ENCODE measurements at regions not wholly inside any gene's neighbourhood (a gene's known extent, or its start where the extent isn't known, plus 50 kb on each side); places are given as distances from the start of the nearest gene placed in this dataset.

DNA sequence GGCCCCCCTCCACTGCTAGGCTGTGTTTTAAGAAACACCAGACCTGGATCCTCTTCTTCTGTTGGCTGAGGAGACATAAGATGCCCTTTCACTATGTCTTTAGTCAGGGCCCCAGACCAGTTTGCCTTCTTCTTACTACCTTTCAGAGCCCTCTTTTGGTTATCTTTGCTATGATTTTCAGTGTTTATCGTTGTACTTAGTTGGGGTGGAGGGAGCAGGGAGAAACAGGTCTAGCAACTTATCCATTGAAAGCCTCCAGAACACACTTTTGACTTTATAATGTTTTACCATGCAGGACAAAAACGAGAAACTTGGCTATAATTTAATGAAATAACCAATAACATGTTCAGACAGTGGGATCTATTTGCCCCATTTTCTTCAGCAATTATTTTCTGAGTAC is 525.2 kb downstream of the TNS3 start:
- TF ChIP-seq, protein P1, sequence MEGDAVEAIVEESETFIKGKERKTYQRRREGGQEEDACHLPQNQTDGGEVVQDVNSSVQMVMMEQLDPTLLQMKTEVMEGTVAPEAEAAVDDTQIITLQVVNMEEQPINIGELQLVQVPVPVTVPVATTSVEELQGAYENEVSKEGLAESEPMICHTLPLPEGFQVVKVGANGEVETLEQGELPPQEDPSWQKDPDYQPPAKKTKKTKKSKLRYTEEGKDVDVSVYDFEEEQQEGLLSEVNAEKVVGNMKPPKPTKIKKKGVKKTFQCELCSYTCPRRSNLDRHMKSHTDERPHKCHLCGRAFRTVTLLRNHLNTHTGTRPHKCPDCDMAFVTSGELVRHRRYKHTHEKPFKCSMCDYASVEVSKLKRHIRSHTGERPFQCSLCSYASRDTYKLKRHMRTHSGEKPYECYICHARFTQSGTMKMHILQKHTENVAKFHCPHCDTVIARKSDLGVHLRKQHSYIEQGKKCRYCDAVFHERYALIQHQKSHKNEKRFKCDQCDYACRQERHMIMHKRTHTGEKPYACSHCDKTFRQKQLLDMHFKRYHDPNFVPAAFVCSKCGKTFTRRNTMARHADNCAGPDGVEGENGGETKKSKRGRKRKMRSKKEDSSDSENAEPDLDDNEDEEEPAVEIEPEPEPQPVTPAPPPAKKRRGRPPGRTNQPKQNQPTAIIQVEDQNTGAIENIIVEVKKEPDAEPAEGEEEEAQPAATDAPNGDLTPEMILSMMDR (IDR thresholded peaks at IDR 0.05), result no peak
- TF ChIP-seq POLR2A (IDR thresholded peaks at IDR 0.05), result no peak
